HEK293 (cell line): ENCODE measurements at regions not wholly inside any gene's neighbourhood (a gene's known extent, or its start where the extent isn't known, plus 50 kb on each side); places are given as distances from the start of the nearest gene placed in this dataset.

Experiments
- CTCF ChIP-seq: fragments of 450-650 bp; formaldehyde crosslinking; IDR thresholded peaks from 2 replicates; pipeline ENCODE4 v1.5.1; 2016; ENCODE audit warnings: missing biosample characterization, missing genetic modification characterization
- HOXD13 ChIP-seq: sonication (generic); formaldehyde crosslinking; IDR thresholded peaks from 2 replicates; pipeline ENCODE4 v1.8.0; 2022; ENCODE audit warnings: missing genetic modification reagents, borderline replicate concordance
- SCRT2 ChIP-seq: fragments of 450-650 bp; formaldehyde crosslinking; IDR thresholded peaks from 2 replicates; pipeline ENCODE4 v1.5.1; 2016; ENCODE audit warnings: missing biosample characterization, missing genetic modification characterization
- SP3 ChIP-seq: fragments of 450-650 bp; formaldehyde crosslinking; IDR thresholded peaks from 2 replicates; pipeline ENCODE4 v1.5.1; 2016; ENCODE audit warnings: missing biosample characterization, missing genetic modification characterization
- YY1 ChIP-seq: fragments of 450-650 bp; formaldehyde crosslinking; IDR thresholded peaks from 2 replicates; pipeline ENCODE4 v1.5.1; 2018; ENCODE audit warnings: missing biosample characterization, missing genetic modification characterization
- ZBTB49 ChIP-seq: fragments of 450-650 bp; formaldehyde crosslinking; IDR thresholded peaks from 2 replicates; pipeline ENCODE4 v1.5.1; 2016; ENCODE audit warnings: missing biosample characterization, missing genetic modification characterization, low read depth
- ZNF112 ChIP-seq: fragments of 450-650 bp; formaldehyde crosslinking; IDR thresholded peaks from 2 replicates; pipeline ENCODE4 v1.5.0; 2017; ENCODE audit warnings: missing biosample characterization, missing genetic modification characterization
- ZNF311 ChIP-seq: fragments of 450-650 bp; formaldehyde crosslinking; IDR thresholded peaks from 2 replicates; pipeline ENCODE4 v1.5.1; 2017; ENCODE audit warnings: missing biosample characterization, missing genetic modification characterization, borderline replicate concordance
- ZNF571 ChIP-seq: fragments of 450-650 bp; formaldehyde crosslinking; IDR thresholded peaks from 2 replicates; pipeline ENCODE4 v1.5.0; 2017; ENCODE audit warnings: missing biosample characterization, missing genetic modification characterization
- ZNF600 ChIP-seq: fragments of 450-650 bp; formaldehyde crosslinking; IDR thresholded peaks from 2 replicates; pipeline ENCODE4 v1.5.1; 2016; ENCODE audit warnings: missing biosample characterization, missing genetic modification characterization
- ZNF623 ChIP-seq: fragments of 450-650 bp; formaldehyde crosslinking; IDR thresholded peaks from 2 replicates; pipeline ENCODE4 v1.5.1; 2016; ENCODE audit warnings: missing biosample characterization, missing genetic modification characterization
- ZNF707 ChIP-seq: fragments of 450-650 bp; formaldehyde crosslinking; IDR thresholded peaks from 2 replicates; pipeline ENCODE4 v1.5.1; 2016; ENCODE audit warnings: missing biosample characterization, missing genetic modification characterization
- TF ChIP-seq, protein P1 (sequence below): fragments of 450-650 bp; formaldehyde crosslinking; IDR thresholded peaks from 2 replicates; pipeline ENCODE4 v1.5.1; 2016; ENCODE audit warnings: missing biosample characterization, missing genetic modification characterization

DNA sequence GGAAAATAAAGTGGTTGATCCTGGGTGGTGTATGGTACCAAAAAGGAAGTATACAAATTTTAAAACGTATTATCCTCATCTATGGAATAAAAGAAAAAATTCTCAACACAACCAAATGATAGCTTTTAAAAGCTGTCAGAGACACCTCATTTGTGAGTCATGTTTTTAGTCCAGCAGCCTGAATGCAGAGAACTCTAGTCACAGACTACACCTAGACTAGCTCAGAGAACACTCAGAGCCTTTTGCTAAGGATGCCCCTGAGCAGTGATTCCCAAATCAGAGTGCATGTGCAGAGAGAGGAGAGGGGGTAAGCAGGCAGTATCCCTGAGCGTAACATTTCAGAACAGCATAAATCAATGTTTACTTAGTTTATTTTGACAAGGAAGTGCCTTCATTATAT is 809.3 kb downstream of the HACE1 start:
- TF ChIP-seq, protein P1, sequence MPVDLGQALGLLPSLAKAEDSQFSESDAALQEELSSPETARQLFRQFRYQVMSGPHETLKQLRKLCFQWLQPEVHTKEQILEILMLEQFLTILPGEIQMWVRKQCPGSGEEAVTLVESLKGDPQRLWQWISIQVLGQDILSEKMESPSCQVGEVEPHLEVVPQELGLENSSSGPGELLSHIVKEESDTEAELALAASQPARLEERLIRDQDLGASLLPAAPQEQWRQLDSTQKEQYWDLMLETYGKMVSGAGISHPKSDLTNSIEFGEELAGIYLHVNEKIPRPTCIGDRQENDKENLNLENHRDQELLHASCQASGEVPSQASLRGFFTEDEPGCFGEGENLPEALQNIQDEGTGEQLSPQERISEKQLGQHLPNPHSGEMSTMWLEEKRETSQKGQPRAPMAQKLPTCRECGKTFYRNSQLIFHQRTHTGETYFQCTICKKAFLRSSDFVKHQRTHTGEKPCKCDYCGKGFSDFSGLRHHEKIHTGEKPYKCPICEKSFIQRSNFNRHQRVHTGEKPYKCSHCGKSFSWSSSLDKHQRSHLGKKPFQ, result no peak
- TF ChIP-seq CTCF (tag by site-specific recombination), result no peak
- no peak for TF ChIP-seq ZNF707 (tag by site-specific recombination)
- TF ChIP-seq ZNF571 (tag by site-specific recombination), result no peak
- TF ChIP-seq ZNF112 (tag by site-specific recombination), result no peak
- TF ChIP-seq ZNF311 (tag by site-specific recombination), result no peak
- TF ChIP-seq ZNF600 (tag by site-specific recombination), result no peak
- no peak for TF ChIP-seq ZNF623 (tag by site-specific recombination)
- no peak for TF ChIP-seq SCRT2
- no peak for TF ChIP-seq SP3 (tag by site-specific recombination)
- no peak for TF ChIP-seq ZBTB49 (tag by site-specific recombination)
- no peak for TF ChIP-seq HOXD13
- no peak for TF ChIP-seq YY1 (tag by site-specific recombination)
